PC-9 (cell line): ENCODE measurements at regions not wholly inside any gene's neighbourhood (a gene's known extent, or its start where the extent isn't known, plus 50 kb on each side); places are given as distances from the start of the nearest gene placed in this dataset.

ENCODE experiments used
- CTCF ChIP-seq: fragments of 200-600 bp; sonication (generic); conservative IDR thresholded peaks from 2 replicates; pipeline ENCODE4 v1.6.1; 2017; ENCODE audit warnings: mixed run types, antibody characterized with exemption, mild to moderate bottlenecking, moderate library complexity
- EZH2 ChIP-seq: fragments of 200-600 bp; sonication (generic); IDR thresholded peaks from 2 replicates; pipeline ENCODE4 v1.8.0; 2017; ENCODE audit warnings: antibody characterized with exemption, low read depth

- TF ChIP-seq CTCF (no peak), EZH2 (no peak)
These were observed 1078.7 kb downstream of the BRD1 start for GRCh38 chr22:48748860-48749554.
